PC-3 (cell line): ENCODE measurements at regions not wholly inside any gene's neighbourhood (a gene's known extent, or its start where the extent isn't known, plus 50 kb on each side); places are given as distances from the start of the nearest gene placed in this dataset.

Experiments used
- ATAC-seq: fragments of 200-7000 bp; cut with Tn5 transposase; 2 replicates; pipeline ENCODE4 v1.9.1; 2020; ENCODE audit warnings: mild to moderate bottlenecking, moderate library complexity
- BruUV-seq: library from RNA; stranded (reverse); fragments of 400-500 nt; replicated peaks from 2 replicates; lab custom pipeline; 2021; lab: Mats Ljungman, UMichigan
- CTCF ChIA-PET: fragments of 300-600 bp; sonication (Branson Sonifier 250); formaldehyde crosslinking; loops from one replicate; lab custom pipeline; 2022; ENCODE audit warnings: antibody characterized with exemption; lab: Charles Lee
- POLR2A ChIA-PET: fragments of 300-600 bp; sonication (Branson Sonifier 250); formaldehyde crosslinking; loops from one replicate; lab custom pipeline; 2022; ENCODE audit warnings: antibody characterized with exemption; ENCODE audit not compliant: unreplicated experiment; lab: Charles Lee
- DNase-seq: peaks from one replicate; pipeline ENCODE4 v3.0.0-alpha.2; 2015
- H2AFZ ChIP-seq: fragments of 300-600 bp; sonication (generic); 2 replicates; pipeline ENCODE4 v1.6.0; 2016; ENCODE audit warnings: antibody characterized with exemption, low read length
- H3F3A ChIP-seq: fragments of 300-600 bp; sonication (generic); one replicate; pipeline ENCODE4 v1.6.0; 2017; ENCODE audit warnings: antibody characterized with exemption, low read length, control low read depth, mild to moderate bottlenecking; ENCODE audit not compliant: unreplicated experiment
- H3K27ac ChIP-seq: fragments of 300-600 bp; sonication (generic); 2 replicates; pipeline ENCODE4 v1.5.1; 2016; ENCODE audit warnings: mild to moderate bottlenecking, low read length
- H3K27me3 ChIP-seq: fragments of 300-600 bp; sonication (generic); 2 replicates; pipeline ENCODE4 v1.6.1; 2016; ENCODE audit warnings: low read length, mixed read lengths
- H3K36me3 ChIP-seq: fragments of 300-600 bp; sonication (generic); 2 replicates; pipeline ENCODE4 v1.6.1; 2016; ENCODE audit warnings: low read depth, mixed run types, low read length, mixed read lengths
- H3K4me1 ChIP-seq: fragments of 300-600 bp; sonication (generic); 2 replicates; pipeline ENCODE4 v1.5.1; 2016; ENCODE audit warnings: low read length; ENCODE audit not compliant: insufficient read depth
- H3K4me2 ChIP-seq: fragments of 300-600 bp; sonication (generic); 2 replicates; pipeline ENCODE4 v1.6.0; 2016; ENCODE audit warnings: low read length
- H3K4me3 ChIP-seq: fragments of 300-600 bp; sonication (generic); 2 replicates; pipeline ENCODE4 v1.5.1; 2016; ENCODE audit warnings: mild to moderate bottlenecking, low read length, mixed read lengths
- H3K79me2 ChIP-seq: fragments of 300-600 bp; sonication (generic); 2 replicates; pipeline ENCODE4 v1.6.1; 2017; ENCODE audit warnings: low read length, mixed read lengths
- H3K9ac ChIP-seq: fragments of 300-600 bp; sonication (generic); 2 replicates; pipeline ENCODE4 v1.6.0; 2016; ENCODE audit warnings: mild to moderate bottlenecking, low read length
- H3K9me2 ChIP-seq: fragments of 300-600 bp; sonication (generic); replicated peaks from 2 replicates; pipeline ENCODE4 v1.6.1; 2016; ENCODE audit warnings: mixed run types, low read length, mixed read lengths
- H3K9me3 ChIP-seq: fragments of 300-600 bp; sonication (generic); 2 replicates; pipeline ENCODE4 v1.6.1; 2016; ENCODE audit warnings: low read length, mixed read lengths
- H4K20me1 ChIP-seq: fragments of 300-600 bp; sonication (generic); 2 replicates; pipeline ENCODE4 v1.6.1; 2016; ENCODE audit warnings: low read length, mixed read lengths
- CTCF ChIP-seq: fragments of 300-600 bp; sonication (generic); conservative IDR thresholded peaks from 2 replicates; pipeline ENCODE4 v1.5.1; 2017; ENCODE audit warnings: antibody characterized with exemption, low read depth, mild to moderate bottlenecking, low read length
- EZH2 ChIP-seq: fragments of 300-600 bp; sonication (generic); IDR thresholded peaks from one replicate; pipeline ENCODE4 v1.6.1; 2017; ENCODE audit warnings: antibody characterized with exemption, mild to moderate bottlenecking, low read length; ENCODE audit not compliant: unreplicated experiment
- EZH2phosphoT487 ChIP-seq: fragments of 300-600 bp; sonication (generic); IDR thresholded peaks from 2 replicates; pipeline ENCODE4 v1.6.1; 2018; ENCODE audit warnings: mild to moderate bottlenecking, antibody characterized with exemption, low read length, borderline replicate concordance
- intact Hi-C: fragments of 100-400 bp; cut with micrococcal nuclease; formaldehyde crosslinking; loops from 2 replicates; pipeline ENCODE4 v1.9.0; 2023

- POLR2A ChIA-PET: no interaction called here
- DNase-seq: no peak
Measured at GRCh38 chr2:138185827-138186226, 221.6 kb downstream of the HNMT start.

GRCh38 chr2:138187221-138187620 lies 222.9 kb downstream of the HNMT start:
- Histone ChIP-seq H3K9ac (no peak overlapping the region), H3F3A (no peaks in the 10 kb centered on the region), H3K36me3 (no peaks in the 10 kb centered on the region), H3K27me3 (no peaks in the 10 kb centered on the region), H3K9me2 (no peaks in the 10 kb centered on the region), H3K79me2 (no peaks in the 10 kb centered on the region), H2AFZ (no peak overlapping the region), H3K4me3 (no peak overlapping the region), H3K4me1 (no peaks in the 10 kb centered on the region), H3K9me3 (no peaks in the 10 kb centered on the region), H3K4me2 (no peak overlapping the region), H4K20me1 (no peaks in the 10 kb centered on the region), H3K27ac (no peak overlapping the region)
- DNase-seq: no peak
- no TSS peak for BruUV-seq
- ChIA-PET POLR2A (no interaction called here), CTCF (no interaction called here)
- TF ChIP-seq EZH2phosphoT487 (no peak), CTCF (no peak), EZH2 (no peak)
- ATAC-seq: no peak
- intact Hi-C loops: no loop called here

More at GRCh38 chr2:138185827-138186226, 221.6 kb downstream of the HNMT start:
- CTCF ChIA-PET: no interaction called here
- Histone ChIP-seq H3K4me2 (no peak overlapping the region), H3K36me3 (no peaks in the 10 kb centered on the region), H3K4me1 (no peaks in the 10 kb centered on the region), H3K4me3 (no peak overlapping the region), H3K9ac (no peak overlapping the region), H3K9me3 (no peaks in the 10 kb centered on the region), H3K79me2 (no peaks in the 10 kb centered on the region), H4K20me1 (no peaks in the 10 kb centered on the region), H2AFZ (no peak overlapping the region), H3K27me3 (no peaks in the 10 kb centered on the region), H3K9me2 (no peaks in the 10 kb centered on the region), H3K27ac (no peak overlapping the region), H3F3A (no peaks in the 10 kb centered on the region)
- intact Hi-C loops: no loop called here
- no peak for ATAC-seq
- TF ChIP-seq EZH2: no peak
- no peak for TF ChIP-seq EZH2phosphoT487
- TF ChIP-seq CTCF: no peak
- no TSS peak for BruUV-seq

- Histone ChIP-seq H3K9me2 (no peaks in the 10 kb centered on the region), H3K36me3 (no peaks in the 10 kb centered on the region), H3K79me2 (no peaks in the 10 kb centered on the region), H4K20me1 (no peaks in the 10 kb centered on the region), H3F3A (no peaks in the 10 kb centered on the region), H3K9ac (no peak overlapping the region), H2AFZ (no peak overlapping the region), H3K4me3 (no peak overlapping the region), H3K27me3 (no peaks in the 10 kb centered on the region), H3K27ac (no peak overlapping the region), H3K9me3 (no peaks in the 10 kb centered on the region), H3K4me1 (no peaks in the 10 kb centered on the region), H3K4me2 (no peak overlapping the region)
- DNase-seq: no peak
- ATAC-seq: no peak
- ChIA-PET POLR2A (no interaction called here), CTCF (no interaction called here)
- BruUV-seq: no TSS peak
- intact Hi-C loops: no loop called here
- no peak for TF ChIP-seq CTCF
- TF ChIP-seq EZH2phosphoT487: no peak
- no peak for TF ChIP-seq EZH2
Measured at GRCh38 chr2:138190999-138191398, 226.7 kb downstream of the HNMT start.
